GM12892 (cell line): ENCODE measurements at regions not wholly inside any gene's neighbourhood (a gene's known extent, or its start where the extent isn't known, plus 50 kb on each side); places are given as distances from the start of the nearest gene placed in this dataset.

Source experiments
- DNase-seq: peaks from one replicate; pipeline ENCODE4 v3.0.0; 2011; ENCODE audit not compliant: insufficient read length
- FAIRE-seq: peaks from 2 replicates; lab custom pipeline; 2011; peaks lifted over from hg19 to GRCh38; lab: Jason Lieb, UNC
- POLR2A ChIP-seq: IDR thresholded peaks from 2 replicates; pipeline ENCODE4 v1.6.1; 2011; ENCODE audit warnings: low read depth, low read length, control low read depth
- POLR2AphosphoS5 ChIP-seq: IDR thresholded peaks from 2 replicates; pipeline ENCODE4 v1.6.1; 2011; ENCODE audit warnings: low read depth, low read length, control low read depth
- TAF1 ChIP-seq: IDR thresholded peaks from 2 replicates; pipeline ENCODE4 v1.6.1; 2011; ENCODE audit warnings: low read depth, mild to moderate bottlenecking, control low read depth, low read length, borderline replicate concordance

DNA sequence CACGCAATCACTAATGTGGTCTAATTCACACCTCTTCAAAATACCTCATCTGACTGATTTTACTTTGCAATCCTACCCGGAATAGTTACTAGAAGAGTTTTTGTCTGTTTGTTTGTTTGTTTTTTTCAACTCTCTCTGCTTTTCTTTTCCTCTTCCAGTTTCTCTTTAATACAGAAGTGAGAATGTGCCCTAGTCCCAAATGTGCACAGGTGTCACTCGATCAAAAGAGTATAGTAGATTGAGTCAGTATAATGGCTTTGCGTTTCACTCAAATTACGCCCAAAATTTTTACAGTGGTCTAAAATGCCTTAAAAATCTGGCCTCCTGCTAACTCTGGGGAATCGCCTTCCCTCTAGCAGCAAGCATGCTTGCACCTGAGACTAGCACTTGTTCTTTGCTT lies 1536.8 kb downstream of the KCNT2 start:
- DNase-seq (no peak), FAIRE-seq (no peak)

DNA sequence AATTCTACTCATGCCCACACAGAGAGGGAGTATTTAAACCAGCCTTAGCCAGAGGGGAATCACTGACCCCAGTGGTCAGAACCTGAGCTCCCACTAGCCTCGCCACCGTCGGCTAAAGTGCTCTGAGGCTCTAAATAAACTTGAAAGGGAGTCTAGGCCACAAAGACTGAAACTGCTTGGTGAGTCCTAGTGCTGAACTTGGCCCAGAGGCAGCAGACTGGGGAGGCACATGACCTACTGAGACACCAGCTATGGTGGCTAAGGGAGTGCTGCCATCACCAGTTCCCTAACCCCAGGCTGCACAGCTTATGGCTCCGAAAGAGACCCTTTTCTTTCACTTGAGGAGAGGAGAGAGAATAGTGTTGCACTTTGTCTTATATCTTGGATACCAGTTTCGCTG lies 1542.8 kb downstream of the KCNT2 start:
- FAIRE-seq (no peak), DNase-seq (no peak)
- TF ChIP-seq TAF1 (no peak), POLR2AphosphoS5 (no peak), POLR2A (no peak)

More for the DNA sequence above, 1536.8 kb downstream of the KCNT2 start:
- TF ChIP-seq TAF1 (no peak), POLR2A (no peak), POLR2AphosphoS5 (no peak)

DNA sequence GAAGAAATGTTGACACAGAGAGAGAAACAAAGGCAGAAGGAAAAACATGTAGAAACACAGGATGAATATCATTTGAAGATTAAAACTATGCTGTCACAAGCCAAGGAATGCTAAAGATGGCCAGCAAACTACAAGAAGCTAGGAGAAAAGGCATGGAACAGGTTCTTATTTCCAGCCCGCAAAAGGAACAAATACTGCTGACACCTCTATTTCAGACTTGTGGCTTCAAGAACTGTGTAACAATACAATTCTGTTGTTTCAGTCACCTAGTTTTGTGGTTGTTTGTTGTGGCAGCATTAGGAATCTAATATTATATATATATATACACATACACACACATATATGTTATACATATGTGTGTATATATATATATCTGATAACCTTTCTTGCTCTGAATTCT lies 1543.9 kb downstream of the KCNT2 start:
- DNase-seq (no peak), FAIRE-seq (no peak)
- TF ChIP-seq POLR2AphosphoS5 (no peak), POLR2A (no peak), TAF1 (no peak)

DNA sequence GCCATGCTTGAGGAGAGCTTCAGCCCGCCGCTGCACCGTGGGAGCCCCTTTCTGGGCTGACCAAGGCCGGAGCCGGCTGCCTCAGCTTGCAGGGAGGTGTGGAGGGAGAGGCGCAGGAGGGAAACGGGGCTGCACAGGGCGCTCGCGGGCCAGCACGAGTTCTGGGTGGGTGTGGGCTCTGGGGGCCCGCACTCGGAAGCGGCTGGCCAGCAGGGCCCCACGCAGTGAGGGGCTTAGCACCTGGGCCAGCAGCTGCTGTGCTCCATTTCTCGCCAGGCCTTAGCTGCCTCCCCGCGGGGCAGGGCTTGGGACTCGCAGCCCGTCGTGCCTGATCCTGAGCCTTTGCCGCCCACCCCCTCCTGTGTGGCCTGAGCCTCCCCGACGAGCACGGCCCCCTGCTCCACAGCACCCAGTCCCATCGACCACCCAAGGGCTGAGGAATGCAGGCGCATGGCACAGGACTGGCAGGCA lies 1554.0 kb downstream of the KCNT2 start:
- DNase-seq (no peak), FAIRE-seq (no peak)
- no peak for TF ChIP-seq POLR2A
- TF ChIP-seq POLR2AphosphoS5 = no peak
- TF ChIP-seq TAF1 = no peak

DNA sequence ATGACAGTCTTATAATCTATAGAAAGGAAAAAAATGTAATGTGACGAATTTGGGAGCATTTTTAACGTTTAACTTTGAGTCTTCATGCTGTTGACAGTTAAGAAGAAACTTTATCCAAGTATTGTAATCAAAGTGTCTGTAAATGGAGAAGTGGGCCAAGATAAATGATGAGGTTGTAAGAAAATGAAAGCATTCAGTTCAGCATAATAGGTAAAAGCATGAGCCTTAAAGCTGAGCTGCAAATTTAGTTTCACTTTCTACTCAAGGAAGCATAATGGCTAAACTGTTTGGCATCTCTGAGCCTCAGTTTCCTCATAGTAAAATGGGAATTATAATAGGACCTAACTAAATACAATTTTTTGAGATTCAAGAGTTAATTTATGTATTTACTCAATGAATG lies 1554.8 kb downstream of the KCNT2 start:
- TF ChIP-seq TAF1 (no peak), POLR2AphosphoS5 (no peak)
- DNase-seq = no peak
- FAIRE-seq = no peak

DNA sequence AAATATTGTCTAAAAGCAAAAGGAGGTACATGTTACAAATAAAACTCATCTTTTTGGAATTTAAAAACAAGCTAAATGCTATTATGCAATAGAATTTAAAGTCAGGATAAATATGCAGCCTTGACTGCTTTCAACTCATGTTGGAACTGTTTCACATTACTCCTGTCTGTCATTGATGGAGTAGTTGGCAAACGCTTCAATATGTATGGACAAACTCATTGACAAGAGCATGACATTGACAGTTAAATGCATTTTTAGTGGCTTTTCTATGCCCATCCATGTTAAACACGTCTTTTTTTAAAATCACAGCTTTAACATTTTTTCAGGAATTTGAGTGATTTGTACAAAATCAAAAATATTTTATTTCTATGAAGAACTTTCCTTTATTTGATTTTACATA lies 1560.5 kb downstream of the KCNT2 start:
- no peak for DNase-seq
- TF ChIP-seq POLR2A (no peak), POLR2AphosphoS5 (no peak), TAF1 (no peak)
- FAIRE-seq = no peak

DNA sequence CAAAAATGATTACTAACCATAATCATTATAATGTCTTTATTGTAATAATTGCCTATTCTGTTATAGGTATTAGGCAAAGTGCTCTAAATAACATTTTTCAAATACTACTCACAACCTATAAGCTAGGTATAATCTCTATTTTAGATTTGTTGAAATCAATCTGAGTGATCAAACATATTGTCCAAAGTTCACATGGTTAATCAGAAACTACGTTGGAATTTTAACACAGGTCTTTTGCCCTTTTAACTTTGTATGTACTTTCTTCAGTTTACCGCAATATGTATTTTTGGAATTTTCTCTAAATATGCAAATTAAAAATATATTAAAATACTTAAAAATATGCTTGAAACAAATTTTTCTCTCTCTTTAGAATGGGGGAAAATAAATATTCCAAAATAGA lies 1563.2 kb downstream of the KCNT2 start:
- FAIRE-seq (no peak), DNase-seq (no peak)
- TF ChIP-seq POLR2A (no peak), POLR2AphosphoS5 (no peak), TAF1 (no peak)

DNA sequence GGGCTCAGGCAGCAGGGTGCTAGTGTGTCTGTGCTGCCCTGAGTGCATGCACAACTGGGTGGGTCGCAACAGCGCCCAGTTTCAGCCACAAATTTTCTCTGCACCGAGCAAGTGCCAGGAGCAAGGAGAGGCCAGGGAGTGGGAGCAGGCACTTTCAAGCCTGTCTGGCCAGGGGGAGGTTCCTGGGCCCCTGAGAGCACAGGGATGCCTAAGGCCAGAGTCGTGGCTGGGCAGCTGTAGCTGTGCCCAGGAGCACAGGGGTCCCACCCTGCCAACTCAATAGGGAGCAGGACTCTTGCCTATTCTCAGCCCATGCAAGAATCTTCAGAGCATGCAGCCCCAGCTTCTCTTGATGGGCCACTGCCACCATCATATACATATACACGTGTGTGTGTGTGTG lies 1577.4 kb downstream of the KCNT2 start:
- FAIRE-seq (no peak), DNase-seq (no peak)
- no peak for TF ChIP-seq POLR2A
- no peak for TF ChIP-seq TAF1
- no peak for TF ChIP-seq POLR2AphosphoS5

DNA sequence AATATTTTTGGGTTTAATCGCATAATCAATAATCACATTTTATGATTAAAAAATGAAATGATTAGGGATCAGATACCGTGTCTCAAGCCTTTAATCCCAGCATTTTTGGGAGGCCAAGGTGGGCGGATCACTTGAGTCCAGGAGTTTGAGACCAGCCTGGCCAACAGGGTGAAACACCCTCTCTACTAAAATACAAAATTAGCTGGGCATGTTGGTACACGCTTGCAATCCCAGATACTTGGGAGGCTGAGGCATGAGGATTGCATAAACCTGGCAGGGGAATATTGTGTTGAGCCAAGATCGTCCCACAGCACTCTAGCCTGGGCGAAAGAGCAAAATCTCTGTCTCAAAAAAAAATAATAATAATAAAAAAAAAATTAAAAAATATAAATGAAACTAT lies 1581.4 kb downstream of the KCNT2 start:
- DNase-seq = no peak
- TF ChIP-seq TAF1 (no peak), POLR2AphosphoS5 (no peak), POLR2A (no peak)
- no peak for FAIRE-seq

DNA sequence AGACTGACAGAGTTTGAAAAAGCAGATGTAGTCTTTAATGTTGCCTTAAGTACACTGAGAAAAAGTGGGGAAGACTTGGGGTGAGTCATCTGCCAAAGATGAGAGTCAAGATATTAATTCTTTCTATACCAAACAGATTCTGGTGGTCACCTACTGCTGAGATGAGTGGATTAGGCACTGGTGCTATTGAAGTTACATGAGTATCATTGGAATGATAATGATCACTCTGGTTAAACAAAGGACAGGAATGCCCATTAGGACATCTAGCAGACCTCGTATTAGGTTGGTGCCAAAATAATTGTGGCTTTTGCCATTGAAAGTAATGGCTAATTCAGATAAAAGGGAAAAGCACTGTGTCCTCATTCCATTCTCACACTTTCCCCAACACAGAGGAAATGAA lies 1588.9 kb downstream of the KCNT2 start:
- FAIRE-seq = no peak
- no peak for DNase-seq
- TF ChIP-seq POLR2A (no peak), TAF1 (no peak), POLR2AphosphoS5 (no peak)

DNA sequence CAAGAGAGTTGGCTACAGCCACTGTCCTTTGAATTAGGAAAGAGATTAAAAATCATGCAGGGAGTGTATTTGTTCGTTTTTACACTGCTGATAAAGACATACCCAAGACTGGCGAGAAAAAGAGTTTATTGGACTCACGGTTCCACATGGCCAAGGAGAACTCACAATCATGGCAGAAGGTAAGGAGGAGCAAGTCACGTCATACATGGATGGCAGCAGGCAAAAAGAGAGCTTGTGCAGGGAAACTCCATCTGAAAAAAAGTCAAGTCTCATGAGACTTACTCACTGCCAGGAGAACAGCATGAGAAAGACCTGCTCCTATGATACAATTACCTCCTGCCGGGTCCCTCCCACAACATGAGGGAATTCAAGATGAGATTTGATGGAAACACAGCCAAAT lies 1595.2 kb downstream of the KCNT2 start:
- TF ChIP-seq POLR2AphosphoS5 (no peak), TAF1 (no peak), POLR2A (no peak)
- FAIRE-seq = no peak

DNA sequence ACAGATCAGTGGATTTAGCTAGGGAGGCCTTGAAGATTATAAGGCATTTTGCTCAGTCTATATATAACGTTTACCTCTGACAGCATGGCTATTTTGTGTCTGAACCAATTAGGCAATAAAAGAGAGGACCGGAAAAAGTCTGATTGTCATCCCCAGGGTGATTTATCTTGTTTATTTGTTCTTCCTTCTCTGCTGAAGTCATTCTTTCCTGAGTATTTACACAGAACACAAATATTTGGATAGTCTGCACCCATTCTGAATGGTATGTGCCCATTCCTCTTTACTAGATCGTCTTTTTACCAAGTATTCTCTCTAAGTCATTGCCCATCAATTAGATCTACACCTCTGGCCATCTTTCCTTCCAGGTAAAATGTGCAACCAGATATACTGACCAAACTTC lies 1602.9 kb downstream of the KCNT2 start:
- no peak for TF ChIP-seq TAF1
- no peak for TF ChIP-seq POLR2AphosphoS5
- TF ChIP-seq POLR2A = no peak
- FAIRE-seq (no peak), DNase-seq (no peak)

More for the DNA sequence above, 1595.2 kb downstream of the KCNT2 start:
- DNase-seq = no peak
